Left renal cortex interstitium (tissue), 4 donors: ENCODE measurements at regions not wholly inside any gene's neighbourhood (a gene's known extent, or its start where the extent isn't known, plus 50 kb on each side); places are given as distances from the start of the nearest gene placed in this dataset.
A peak's percentile ranks its signal among the peaks of the same experiment; 100 is the strongest.
"Not testable (repeated sequence)": the region's sequence is repeated elsewhere in the genome, so short reads cannot be mapped to it uniquely, and the experiment has no call there.

Experiments used
- DNase-seq, 4 donors: peaks; one replicate each; pipeline ENCODE4 v3.0.0-alpha.2; 2013; ENCODE audit warnings: low read depth in 4 of 4, low spot score in 2 of 4, missing footprints in 1 of 4

DNA sequence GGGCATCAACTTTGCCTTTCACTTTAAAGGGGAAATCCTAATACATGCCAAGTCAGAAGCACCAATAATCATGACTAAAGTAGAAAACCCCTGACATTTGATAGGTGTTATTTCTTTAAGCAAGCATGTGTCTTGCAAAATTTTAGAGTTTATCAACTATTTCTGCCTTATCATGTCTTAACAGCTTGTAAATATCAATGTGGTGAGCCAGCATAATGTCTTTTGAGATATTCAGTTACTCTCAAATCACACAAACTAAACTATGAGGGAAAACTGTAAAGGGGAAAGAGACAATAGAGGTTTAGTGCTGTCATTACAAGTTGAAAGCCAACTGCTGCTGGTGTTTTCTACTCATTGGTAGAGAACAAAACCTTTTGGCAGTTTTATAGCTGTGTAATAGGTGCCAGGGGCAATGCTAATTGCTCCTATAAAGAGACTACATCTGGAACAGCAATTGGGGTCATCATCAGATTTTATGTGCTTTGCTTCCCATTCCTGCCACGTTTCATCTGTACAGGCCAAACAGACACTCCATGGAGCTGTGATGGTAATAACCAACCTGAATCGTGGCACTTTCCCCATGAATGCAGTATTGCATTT is 1027.4 kb downstream of the FSCB start:
- DNase-seq, result no peak

DNA sequence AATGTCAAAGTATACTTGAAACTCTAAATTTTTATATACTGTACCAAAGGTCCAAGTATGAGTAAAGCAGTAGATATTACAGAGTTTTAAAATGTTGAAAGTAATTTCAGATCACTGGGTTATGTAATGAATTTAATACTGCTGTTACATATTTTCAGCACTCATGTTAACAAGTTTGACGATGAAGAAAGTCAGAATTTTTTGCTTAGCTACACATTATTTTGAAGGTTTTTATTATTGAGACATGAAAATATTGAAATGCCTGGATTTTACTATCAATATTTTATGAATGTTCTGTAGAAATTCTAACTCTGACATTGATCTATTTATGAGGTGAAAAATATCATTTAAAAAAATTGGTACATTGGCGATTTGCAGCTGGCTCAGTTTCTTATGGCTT is 1030.3 kb downstream of the FSCB start:
- DNase-seq, result no peak

DNA sequence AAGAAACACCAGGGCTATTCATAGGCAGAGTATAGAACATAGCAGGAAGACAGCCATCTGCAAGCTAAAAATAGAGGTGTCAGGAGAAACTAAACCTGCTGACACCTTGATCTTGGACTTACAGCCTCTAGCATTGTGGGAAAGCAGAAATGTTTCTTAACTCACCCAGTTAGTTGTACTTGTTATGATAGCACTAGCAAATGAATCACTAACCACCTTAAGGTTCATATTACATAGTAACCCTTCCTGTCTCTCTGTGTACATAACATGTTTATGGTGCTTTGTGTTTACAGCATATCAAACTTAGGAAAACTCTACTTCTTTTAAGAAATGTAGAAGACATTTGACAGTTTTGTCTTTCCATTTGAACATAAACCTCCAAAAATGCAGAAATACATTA is 1031.3 kb downstream of the FSCB start:
- DNase-seq, result no peak

DNA sequence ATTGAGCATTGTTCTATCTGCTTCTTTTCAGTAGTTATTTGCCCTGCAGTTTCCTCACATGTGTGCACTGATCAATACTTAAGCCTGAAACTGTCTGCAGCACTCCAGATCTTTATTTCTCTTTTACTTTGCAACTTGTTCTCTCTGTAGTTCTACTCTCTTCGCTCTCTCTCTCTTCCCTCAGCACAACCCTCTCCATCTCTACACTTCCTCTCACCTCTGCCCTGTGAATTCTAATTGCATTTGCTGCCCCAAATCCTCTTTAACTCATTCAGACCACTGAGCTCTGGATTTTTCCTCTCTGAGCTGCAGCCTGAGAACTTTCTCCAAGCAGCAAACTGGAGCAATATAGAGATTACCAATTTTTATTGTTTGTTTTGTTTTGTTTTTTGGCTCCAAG is 1035.5 kb downstream of the FSCB start:
- DNase-seq, result no peak

DNA sequence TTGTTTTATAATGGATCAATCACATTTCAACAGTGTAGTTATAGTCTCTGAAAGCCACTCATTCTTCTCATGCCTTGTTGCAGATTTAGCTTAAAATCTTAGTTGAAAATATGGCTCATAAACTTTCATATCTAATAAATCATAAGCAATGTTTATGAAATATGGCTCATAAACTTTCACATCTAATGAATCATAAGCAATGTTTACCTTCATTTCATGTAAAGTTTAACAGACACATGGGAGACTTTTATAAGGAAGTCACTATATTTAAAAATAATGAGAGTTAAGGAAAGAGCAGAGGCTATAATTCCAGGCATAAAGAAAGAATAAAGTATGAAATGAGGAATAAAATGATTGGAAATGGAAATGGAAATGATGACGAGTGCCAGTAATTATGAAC is 1042.1 kb downstream of the FSCB start:
- DNase-seq, result no peak

DNA sequence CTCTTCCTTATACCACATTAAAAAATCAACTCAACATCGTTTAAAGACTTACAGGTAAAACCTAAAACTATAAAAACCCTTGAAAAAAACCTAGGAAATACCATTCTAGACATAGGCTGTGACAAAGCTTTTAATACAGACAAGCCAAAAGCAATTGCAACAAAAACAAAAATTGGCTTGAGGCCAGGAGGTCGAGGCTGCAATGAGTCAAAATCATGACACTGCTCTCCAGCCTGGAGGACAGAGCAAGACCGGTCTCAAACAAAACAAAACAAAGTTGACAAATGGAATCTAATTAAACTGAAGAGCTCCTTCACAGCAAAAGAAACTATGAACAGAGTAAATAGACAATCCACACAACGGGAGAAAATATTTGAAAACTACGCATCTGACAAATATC is 1057.8 kb downstream of the FSCB start:
- DNase-seq, result peak in 2 of 4 donors; percentile 3 to 8

DNA sequence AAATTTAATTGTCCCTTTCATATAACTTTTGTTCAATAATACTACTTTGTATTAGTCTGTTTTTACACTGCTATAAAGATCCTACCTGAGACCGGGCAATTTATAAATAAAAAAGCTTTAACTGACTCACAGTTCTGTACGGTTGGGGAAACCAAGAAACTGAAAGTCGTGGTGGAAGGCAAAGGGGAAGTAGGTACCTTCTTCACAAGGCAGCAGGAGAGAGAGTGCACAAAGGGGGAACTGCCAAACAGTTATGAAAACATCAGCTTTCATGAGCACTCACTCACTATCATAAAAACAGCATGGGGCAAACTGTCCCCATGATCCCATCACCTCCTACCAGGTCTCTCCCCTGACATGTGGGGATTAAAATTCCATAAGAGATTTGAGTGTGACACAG is 1069.0 kb downstream of the FSCB start:
- no peak for DNase-seq

DNA sequence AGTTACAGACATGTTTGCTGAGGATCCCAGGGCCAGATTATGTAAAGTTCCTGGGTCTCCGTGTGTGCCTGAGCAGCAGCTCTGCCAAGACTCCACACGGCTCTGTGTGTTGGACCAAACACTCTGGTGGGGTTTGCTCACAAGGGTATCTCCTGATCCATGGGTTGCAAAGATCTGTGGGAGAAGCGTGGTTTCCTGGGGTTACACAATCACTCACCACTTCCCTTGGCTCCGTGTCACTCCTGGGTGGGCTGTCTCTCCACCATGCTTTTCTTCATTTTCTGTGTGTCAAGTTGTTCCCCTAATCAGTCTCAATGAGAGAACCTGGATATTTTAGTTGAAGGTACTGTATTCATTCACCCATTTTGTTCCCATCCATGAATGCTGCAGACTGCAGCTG is 1088.8 kb downstream of the FSCB start:
- DNase-seq, result no peak

DNA sequence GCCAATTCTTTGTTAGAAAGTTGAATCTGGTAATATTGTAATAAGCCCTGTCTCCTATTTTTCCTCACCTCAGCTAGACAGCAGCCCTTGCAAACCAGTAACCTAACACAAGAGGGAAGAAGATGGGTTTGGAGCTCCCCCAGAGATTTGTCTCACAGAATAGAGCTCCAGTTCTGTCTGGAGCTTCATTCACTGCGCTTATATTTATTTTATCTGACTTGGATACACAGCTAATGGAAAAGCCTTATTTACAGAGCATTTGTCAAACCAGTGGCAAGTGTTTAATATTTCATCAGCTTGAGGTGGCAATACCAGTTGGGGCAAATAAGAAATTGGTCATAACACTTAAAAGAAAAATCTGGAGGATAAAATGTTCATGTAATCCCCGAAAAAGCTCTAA is 1094.0 kb downstream of the FSCB start:
- no peak for DNase-seq

DNA sequence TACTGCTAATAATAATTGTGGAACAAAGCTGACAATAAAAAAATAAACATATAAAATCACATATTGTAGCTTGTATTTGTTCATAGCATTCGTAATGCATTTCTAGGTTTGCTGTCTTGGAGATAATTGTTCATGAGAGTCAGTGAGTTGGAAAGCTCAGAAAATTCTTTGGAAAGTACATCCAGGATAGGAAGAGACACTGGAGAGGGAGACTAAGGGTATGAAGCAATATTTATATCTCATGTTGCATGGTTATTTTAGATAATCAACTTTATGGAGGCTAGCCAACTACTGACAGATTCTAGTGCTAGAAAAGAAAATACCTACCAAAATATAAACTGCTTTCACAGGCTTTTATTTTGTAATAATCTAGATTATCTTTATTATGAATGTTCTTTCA is 1095.2 kb downstream of the FSCB start:
- no peak for DNase-seq

DNA sequence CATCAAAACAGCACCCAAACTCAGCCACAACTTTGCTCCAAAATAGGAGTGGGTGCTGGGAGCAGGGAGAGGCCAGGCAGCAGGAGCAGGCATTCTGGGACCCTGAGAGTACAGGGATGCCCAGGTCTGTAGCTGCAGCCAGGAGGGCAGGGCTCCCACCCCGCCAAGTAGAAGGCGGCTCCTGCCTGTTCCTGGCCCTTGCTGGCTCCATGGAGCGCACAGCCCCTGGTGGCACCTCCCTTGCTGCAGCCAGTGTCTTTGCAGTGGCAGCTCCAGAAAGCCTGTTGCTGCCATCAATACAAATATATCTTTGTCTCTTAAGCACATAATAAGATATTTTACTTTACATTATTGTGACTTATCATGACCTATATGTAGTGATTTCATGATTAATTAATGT is 1096.5 kb downstream of the FSCB start:
- DNase-seq, result no peak

DNA sequence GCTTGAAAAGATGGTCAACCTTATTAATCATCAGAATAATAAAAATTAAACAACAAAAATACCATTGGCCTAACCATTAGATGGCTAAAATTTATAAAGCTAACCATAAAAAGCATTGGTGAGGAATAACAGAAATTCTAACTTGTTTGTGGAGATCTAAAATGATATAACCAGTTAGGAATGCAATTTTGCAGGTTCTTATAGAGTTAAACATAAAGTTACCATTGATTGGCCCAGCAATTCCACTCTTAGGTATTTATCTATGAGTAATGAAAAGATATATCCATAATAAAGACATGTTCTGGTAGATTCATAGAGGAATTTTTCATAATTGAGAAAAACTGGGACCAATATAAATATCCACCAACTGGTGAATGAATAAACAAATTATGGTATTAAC is 1098.6 kb downstream of the FSCB start:
- DNase-seq, result no peak

DNA sequence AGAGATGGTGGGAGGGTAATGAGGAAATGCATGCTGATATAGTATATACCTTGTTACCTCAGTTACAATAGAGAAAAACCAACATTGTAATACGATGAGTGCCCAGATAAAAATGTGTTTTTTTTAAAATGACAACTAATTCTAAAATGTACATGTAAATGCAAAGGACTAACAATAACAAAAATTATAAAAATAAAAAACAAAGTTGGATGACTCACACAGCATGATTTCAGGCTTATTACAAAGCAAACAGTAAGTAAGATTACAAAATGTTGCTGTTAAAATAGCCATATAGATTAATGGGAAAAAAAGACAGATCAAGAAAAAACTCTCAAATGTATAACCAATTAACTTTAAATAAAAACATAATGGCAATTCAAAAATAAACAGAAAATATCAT is 1099.4 kb downstream of the FSCB start:
- no peak for DNase-seq

DNA sequence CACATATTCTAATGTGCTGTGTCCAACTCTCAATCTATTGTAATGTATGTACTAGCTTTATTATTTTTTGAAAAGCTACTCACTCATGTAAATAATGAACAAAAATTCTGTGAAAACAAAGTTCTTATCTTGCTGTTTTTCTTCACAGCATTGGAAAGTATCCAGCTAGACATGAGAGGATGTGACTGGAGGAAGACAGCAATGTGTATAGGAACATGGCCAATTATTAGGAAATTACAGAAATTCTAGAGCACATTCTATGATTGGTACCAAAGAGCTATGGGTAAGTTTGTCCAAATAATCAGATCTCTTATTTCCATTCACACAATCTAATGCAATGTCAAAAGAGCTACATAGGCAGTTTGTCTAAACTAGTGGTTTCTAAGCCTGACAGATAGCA is 1100.2 kb downstream of the FSCB start:
- DNase-seq, result no peak

DNA sequence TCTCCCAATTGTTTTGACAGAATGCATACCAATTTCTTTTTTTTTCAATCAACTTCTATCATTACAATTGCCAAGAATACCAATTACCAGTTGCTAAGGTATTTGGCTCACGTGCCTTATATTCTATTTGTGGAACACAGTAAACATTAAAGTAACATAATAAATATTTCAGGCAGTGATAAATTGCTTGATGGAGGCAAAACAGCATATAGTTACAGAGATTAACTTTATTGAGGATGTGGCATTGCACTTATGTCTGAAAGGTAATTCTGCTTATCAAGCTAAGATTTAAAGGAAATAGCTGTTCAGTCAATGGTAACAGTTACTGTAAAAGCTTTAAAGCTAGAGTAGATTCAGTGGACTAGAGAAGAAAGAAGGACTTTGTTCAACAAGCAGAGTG is 1107.8 kb downstream of the FSCB start:
- DNase-seq, result no peak

DNA sequence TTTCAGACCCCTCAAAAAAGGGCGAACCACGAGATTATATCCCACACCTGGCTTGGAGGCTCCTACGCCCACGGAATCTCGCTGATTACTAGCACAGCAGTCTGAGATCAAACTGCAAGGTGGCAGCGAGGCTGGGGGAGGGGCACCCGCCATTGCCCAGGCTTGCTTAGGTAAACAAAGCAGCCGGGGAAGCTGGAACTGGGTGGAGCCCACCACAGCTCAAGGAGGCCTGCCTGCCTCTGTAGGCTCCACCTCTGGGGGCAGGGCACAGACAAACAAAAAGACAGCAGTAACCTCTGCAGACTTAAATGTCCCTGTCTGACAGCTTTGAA is 1136.6 kb downstream of the FSCB start:
- not testable (repeated sequence) for DNase-seq

DNA sequence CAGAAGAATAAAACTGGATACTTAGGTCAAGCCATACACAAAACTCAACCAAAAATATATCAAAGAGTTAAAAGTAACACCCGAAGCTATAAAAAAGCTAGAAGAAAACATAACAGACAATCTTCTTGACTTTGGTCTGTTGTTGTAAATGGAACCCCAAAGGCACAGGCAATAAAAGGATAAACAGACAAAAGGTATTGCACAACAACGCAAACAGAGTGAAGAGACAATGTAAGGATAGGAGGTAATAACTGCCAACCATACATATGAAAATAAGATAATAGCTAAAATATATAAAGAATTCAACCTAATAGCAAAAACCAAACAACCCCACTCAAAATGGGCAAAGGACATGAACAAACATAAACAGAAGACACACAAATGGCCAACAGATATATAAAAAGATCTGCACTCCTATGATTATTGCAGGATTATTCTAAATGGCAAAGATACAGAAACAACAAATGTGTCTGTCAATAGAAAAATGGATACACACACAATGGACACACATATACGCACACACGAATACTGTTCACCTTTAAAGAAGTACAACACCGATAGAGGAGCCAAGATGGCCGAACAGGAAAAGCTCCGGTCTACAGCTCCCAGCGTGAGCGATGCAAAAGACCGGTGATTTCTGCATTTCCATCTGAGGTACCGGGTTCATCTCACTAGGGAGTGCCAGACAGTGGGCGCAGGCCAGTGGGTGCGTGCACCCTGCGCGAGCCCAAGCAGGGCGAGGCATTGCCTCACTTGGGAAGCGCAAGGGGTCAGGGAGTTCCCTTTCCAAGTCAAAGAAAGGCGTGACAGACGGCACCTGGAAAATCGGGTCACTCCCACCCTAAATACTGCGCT is 1137.1 kb downstream of the FSCB start:
- no peak for DNase-seq

DNA sequence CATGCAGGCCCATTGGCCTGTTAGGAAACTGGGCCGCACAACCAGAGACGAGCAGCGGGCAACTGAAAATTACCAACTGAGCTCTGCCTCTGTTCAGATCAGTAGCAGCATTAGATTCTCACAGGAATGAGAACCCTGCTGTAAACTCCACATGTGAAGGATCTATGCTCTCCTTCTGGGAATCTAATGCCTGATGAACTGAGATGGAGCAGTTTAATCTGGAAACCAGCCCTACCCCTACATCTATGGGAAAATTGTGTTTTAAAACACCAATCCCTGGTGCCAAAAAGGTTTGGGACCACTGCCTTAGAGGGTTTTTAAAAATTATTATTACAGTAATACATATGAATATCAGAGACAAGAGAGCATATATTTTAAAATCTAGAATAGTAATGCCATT is 1144.5 kb downstream of the FSCB start:
- no peak for DNase-seq

DNA sequence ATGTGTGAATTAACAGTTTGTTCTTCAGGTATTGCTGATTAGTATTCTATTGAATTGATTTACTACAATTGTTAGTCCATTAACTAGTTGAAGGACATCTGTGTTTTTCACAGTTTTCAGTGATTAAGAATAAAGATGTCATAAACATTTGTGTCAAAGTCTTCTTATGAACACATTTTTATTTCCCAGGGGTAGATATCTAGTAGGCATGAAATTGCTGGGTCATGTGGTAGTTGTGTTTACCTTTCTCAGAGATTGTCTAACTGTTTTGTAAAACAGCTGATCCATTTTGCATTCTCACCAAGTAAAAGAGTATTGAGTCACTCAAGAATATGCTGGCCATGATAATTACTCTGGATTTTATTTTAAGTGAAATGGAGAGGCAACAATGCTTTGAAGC is 1145.3 kb downstream of the FSCB start:
- no peak for DNase-seq

DNA sequence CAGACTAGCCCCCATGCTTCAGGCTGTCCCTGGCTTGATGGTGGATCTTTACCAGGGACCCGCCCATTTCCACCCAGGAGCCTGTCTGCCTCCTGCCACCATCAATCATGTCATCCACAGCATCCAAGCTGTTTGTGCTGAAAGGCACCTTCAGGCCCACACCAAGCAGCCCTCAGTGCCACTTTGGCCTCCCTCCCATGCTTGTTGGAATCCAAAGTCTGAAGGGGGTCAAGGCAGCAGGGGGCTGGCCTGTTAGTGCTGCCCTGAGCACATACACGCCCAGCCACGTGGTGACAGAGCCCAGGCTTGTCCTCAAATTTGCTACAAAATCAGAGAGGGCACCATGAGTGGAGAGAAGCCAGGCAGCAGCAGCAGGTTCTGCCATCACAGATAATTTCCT is 1146.8 kb downstream of the FSCB start:
- no peak for DNase-seq

DNA sequence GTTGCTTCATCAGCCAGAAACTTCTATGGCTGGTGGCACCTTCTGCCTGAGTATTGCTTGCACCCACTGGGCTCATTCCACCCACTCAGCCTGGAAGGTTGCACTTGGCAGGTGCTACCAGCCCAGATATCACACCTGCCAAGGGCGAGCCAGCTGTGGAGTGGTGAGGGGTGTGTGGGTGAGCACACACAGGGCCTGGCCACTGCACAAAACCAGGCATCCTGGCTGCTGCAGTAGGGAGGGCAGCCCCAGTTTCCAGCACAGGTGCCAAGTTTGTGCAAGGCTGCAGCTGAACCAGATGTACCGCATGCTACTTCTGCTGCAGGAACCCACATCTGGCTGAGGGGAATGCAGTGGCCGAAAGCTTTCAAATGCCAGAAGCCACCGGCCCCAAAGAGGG is 1147.8 kb downstream of the FSCB start:
- no peak for DNase-seq

DNA sequence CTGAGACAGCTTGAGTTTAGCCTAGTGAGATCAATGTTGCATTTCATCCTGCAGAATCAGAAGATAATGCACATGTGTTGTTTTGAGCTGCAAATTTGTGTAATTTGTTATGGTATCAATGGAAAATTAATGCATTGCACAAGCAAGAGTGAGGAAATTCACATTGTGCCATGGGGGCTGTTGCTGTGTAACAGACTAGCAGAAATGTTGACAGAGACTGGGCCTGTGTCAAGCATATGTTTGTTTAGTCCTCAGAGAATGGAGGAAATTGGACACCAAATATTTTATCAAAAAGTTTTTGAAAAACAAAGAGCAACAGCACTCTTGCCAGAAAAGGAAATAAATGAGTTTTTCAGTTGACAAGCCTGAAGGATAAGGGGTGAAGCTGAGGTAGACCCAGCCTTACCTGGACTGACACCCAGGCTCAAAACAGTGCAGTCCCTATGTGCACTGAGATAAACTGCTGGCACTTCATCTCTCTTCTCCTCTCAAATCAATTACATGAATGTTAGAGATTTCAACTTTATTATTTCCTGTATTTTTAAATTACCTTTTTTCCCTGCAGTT is 1150.0 kb downstream of the FSCB start:
- DNase-seq, result no peak
